GM10248 (cell line): ENCODE measurements at regions not wholly inside any gene's neighbourhood (a gene's known extent, or its start where the extent isn't known, plus 50 kb on each side); places are given as distances from the start of the nearest gene placed in this dataset.

Experiments used
- CTCF ChIA-PET: fragments of 300-600 bp; sonication (Branson Sonifier 250); formaldehyde crosslinking; extraction: SDS; loops from one replicate; lab custom pipeline; 2021; ENCODE audit warnings: antibody characterized with exemption; lab: Yijun Ruan, JAX
- POLR2A ChIA-PET: fragments of 350-650 bp; sonication (Branson Sonifier 250); formaldehyde crosslinking; extraction: SDS; loops from one replicate; lab custom pipeline; 2020; ENCODE audit warnings: antibody characterized with exemption; lab: Yijun Ruan, JAX
- DNase-seq: peaks from one replicate; pipeline ENCODE4 v3.0.0; 2012; ENCODE audit errors: extremely low spot score
- CTCF ChIP-seq: IDR thresholded peaks from 2 replicates; pipeline ENCODE4 v1.5.1; 2012; ENCODE audit warnings: mild to moderate bottlenecking, low read depth; ENCODE audit errors: extremely low read depth, missing control alignments, control extremely low read depth

DNA sequence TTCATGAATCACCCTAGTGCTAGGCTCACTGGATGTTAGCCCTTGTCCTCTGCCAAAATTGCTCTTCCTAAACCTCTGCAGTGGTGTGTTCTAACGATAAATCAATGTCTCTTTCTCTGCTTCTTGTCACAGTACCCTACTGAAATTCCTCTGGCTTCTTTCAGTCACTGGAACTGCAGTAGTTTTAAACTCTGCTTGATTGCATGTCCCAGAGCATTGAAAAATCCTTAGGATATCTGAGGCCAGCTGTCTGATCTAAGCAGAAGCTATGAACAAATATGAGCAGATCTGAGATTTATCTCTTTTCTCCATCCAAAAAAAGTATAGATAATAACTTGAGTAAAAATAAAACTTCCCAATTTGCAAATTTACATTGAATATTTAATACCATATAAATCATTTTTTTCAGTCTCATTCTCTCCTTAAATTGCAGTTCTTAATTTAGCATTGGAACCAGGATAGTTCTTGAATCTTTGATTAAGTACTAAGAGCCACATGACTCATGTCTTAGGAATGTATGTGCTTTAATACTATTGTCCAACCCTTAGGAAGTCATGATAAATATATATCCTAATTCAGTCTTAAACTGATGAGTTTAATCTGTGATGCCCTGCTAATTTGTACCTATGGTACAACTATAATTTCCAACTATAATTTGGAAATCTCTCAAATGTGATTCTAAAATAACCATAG, 169.7 kb downstream of the PDHA2 start:
- POLR2A ChIA-PET: no interaction called here
- CTCF ChIA-PET: interaction anchor here (1.2 kb wide), 1 partner anchor 11 kb away, joined by 3 read pairs; no protein-coding TSS in a partner anchor

DNA sequence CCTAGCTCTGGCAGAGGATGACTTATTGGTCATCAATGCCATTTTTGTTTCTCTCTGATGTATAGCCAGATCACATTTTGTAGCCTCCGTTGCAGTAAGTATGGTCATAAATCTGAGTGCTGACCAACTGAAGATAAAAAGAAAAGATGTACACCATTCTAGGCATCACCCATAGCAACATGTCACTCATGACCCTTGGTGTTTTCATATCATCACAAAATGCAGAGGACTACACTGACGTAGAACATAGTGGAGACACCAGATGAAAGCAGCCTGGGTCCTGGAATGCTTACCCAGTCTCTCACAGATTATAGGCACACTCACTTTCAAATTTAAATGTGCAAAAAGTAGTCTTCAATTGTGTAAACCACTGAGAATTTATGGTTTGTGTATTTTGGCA, 172.8 kb downstream of the PDHA2 start:
- DNase-seq: no peak
- CTCF ChIA-PET: no interaction called here
- POLR2A ChIA-PET: no interaction called here
- no peak for TF ChIP-seq CTCF

More for the DNA sequence above, 169.7 kb downstream of the PDHA2 start:
- TF ChIP-seq CTCF: no peak
- no peak for DNase-seq

DNA sequence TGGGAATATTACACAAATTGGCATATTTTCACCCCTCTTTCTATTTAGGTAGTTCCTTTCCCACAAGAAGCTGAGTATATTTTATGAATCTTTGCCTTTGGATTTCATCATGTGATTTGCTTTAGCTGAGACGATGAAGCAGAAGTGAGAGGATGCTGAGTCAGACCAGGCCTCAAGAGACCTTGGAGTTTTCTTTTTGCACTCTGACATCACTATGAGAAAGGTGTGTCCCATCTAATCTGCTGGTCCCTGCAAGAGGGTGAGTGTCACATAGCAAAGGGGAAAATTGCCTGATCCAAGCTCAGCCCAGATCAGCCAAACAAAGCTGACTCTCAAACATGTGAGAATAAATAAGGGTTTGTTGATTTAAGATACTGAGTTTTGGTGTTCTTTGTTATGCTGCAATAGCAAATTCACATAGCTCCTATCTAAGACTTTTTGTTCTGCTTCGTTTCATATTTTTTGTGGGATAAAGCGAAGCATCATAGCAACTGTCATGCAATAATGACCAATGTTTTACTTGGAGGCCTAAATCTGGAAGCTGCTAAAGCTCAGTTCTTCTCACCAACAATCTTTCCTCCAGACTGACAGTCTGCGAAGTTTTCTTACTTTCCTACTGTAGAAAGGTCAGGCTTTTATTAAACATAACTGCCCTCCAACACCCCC, 176.9 kb downstream of the PDHA2 start:
- DNase-seq: peak; percentile 5
- TF ChIP-seq CTCF: no peak
- POLR2A ChIA-PET: no interaction called here
- CTCF ChIA-PET: interaction anchor here (1.2 kb wide), 1 partner anchor 20 kb away, joined by 3 read pairs; no protein-coding TSS in a partner anchor

DNA sequence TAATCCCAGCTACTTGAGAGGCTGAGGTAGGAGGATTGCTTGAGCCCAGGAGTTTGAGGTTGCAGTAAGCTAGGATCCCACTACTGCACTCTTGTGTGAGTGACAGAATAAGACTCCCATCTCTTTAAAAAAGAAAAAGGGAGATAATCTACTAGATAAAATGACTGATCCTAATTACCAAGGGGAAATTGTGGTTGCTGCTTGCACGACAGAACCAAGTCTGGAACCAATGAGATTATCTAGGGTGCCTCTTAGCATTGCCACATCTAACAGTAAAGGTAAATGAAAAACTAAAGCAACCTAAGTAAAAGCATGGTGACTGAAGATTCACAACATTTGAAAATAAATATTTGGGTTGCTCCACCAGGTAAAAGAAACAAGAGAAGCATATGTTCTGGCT, 185.1 kb downstream of the PDHA2 start:
- ChIA-PET POLR2A (no interaction called here), CTCF (interaction anchor here (1.1 kb wide), 1 partner anchor 11 kb away, joined by 3 read pairs; no protein-coding TSS in a partner anchor)
- no peak for DNase-seq
- TF ChIP-seq CTCF: no peak

DNA sequence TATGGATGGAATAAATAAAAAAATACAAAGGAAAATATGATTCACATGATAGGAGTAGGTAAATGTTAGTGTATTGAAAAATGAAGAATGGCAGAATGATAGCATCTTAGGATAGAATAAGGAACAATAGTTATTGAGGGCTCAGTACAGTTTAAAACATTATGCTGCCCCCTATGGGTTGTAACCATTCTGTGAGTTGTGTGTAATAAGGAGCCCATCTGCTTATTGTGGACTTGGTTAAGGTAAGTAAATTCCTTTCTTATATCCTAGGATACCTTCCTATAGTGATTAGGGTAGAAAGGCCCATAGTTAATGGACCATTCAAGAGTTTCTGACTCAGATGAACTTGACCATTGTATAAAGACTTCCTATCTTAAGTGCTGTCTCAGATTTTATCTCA, 195.8 kb downstream of the PDHA2 start:
- ChIA-PET CTCF (interaction anchor here (0.9 to 1.3 kb wide), 3 partner anchors 10 to 14 kb away, joined by 3 read pairs; no protein-coding TSS in a partner anchor), POLR2A (no interaction called here)

More for the DNA sequence above, 195.8 kb downstream of the PDHA2 start:
- DNase-seq: no peak
- no peak for TF ChIP-seq CTCF
